ENCODE measurements at regions not wholly inside any gene's neighbourhood (a gene's known extent, or its start where the extent isn't known, plus 50 kb on each side); places are given as distances from the start of the nearest gene placed in this dataset.

DNA sequence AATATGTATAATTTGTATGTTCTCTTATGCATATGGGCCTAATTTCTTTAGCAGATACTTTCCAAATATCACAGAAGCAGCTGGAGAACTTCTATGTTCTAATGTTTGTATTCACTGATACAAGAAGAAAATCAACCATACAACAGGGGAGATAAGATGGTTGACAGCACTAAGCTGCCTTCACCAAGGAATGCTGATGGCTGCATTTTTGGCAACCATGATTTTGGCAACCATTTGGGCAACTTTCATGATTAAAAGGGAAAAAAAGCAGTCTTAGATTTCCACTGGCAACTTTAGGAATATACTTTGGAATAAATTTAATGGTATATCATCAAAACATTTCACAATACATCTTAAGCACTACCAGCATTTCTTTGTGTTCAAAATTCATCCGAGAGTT, 740.3 kb upstream of the CDH6 start:
- TF ChIP-seq POLR2AphosphoS5 (IDR thresholded peaks at IDR 0.05; ENCODE audit: low read depth) (no peak), ZNF114 (CRISPR knock-in tag; IDR thresholded peaks at IDR 0.05) (no peak)

Measured in GM23338 (cell line).